ENCODE measurements at regions not wholly inside any gene's neighbourhood (a gene's known extent, or its start where the extent isn't known, plus 50 kb on each side); places are given as distances from the start of the nearest gene placed in this dataset.
A peak's percentile ranks its signal among the peaks of the same experiment; 100 is the strongest.

DNA sequence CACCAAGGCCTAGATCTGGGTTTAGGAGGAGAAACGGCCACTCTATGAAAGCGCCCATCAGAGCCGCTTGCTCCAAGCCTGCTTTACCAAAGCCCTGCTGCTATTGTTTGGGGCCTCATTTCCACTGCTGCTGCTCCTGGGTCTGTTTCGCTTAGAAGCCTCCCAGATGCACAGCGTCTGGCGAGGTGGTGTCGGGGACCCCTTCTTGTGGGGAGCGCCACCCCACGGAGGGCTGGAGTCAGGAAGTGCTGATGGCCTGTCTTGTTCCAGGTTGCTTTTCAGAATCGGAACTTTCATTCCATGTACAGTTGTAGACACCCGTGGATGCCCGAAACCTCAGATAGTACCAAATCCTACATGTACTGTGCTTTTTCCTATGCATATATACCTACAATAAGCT, 204.9 kb upstream of the TWIST2 start:
- TF ChIP-seq, protein P1, sequence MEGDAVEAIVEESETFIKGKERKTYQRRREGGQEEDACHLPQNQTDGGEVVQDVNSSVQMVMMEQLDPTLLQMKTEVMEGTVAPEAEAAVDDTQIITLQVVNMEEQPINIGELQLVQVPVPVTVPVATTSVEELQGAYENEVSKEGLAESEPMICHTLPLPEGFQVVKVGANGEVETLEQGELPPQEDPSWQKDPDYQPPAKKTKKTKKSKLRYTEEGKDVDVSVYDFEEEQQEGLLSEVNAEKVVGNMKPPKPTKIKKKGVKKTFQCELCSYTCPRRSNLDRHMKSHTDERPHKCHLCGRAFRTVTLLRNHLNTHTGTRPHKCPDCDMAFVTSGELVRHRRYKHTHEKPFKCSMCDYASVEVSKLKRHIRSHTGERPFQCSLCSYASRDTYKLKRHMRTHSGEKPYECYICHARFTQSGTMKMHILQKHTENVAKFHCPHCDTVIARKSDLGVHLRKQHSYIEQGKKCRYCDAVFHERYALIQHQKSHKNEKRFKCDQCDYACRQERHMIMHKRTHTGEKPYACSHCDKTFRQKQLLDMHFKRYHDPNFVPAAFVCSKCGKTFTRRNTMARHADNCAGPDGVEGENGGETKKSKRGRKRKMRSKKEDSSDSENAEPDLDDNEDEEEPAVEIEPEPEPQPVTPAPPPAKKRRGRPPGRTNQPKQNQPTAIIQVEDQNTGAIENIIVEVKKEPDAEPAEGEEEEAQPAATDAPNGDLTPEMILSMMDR (IDR thresholded peaks at IDR 0.05 in 4 of 5, conservative IDR thresholded peaks at IDR 0.05 in 1 of 5) = no peak
- TF ChIP-seq POLR2A (IDR thresholded peaks at IDR 0.05) = no peak
- in situ Hi-C loops (cut with MboI; ENCODE audit: low sequenced_read_pairs in 4 of 4) (no loop called here), intact Hi-C loops (cut with DNase I; ENCODE audit: low total_unique reads) (no loop called here)
- Histone ChIP-seq H3K4me1 (no peaks in the 10 kb centered on the region), H3K9me3 (no peaks in the 10 kb centered on the region), H3K4me3 (no peak overlapping the region), H3K27ac (no peak overlapping the region), H3K27me3 (peaks cover 0 to 9% (median 0%) of the 10 kb centered on the region in 3 donors), H3K36me3 (no peaks in the 10 kb centered on the region)
- DNase-seq (no peak), ATAC-seq (no peak)

DNA sequence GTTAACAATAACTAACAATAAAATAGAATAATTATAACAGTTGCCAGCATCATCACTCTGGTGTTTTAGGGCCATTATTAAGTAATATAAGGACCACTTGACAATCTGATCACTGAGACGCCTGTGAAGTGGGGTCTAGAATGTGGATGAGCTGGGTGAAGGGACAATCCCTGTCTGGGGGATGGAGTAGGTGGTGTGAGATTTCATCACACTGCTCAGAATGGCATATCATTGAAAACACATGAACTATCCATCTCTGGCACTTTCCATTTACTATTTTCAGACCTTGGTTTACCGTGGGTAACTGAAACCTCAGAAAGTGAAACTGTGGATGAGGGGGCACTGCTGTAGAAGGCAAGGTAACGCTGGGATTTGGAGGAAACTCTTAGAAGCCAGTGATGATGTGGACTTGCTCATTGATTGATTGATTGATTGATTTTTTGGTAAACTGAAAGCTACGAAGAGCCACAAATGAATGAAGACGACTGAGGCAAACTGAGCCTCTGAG, 204.4 kb upstream of the TWIST2 start:
- no peak for DNase-seq
- Histone ChIP-seq H3K4me3 (no peak overlapping the region), H3K27ac (peak overlapping the region in 1 of 4 donors; percentile 50), H3K27me3 (peaks cover 0 to 5% (median 0%) of the 10 kb centered on the region in 3 donors), H3K36me3 (no peaks in the 10 kb centered on the region), H3K4me1 (no peaks in the 10 kb centered on the region), H3K9me3 (no peaks in the 10 kb centered on the region)
- intact Hi-C loops (cut with DNase I; ENCODE audit: low total_unique reads) (no loop called here), in situ Hi-C loops (cut with MboI; ENCODE audit: low sequenced_read_pairs in 4 of 4) (no loop called here)
- no peak for TF ChIP-seq POLR2A (IDR thresholded peaks at IDR 0.05)
- TF ChIP-seq, protein P1 (IDR thresholded peaks at IDR 0.05 in 4 of 5, conservative IDR thresholded peaks at IDR 0.05 in 1 of 5) = no peak
- ATAC-seq = no peak

DNA sequence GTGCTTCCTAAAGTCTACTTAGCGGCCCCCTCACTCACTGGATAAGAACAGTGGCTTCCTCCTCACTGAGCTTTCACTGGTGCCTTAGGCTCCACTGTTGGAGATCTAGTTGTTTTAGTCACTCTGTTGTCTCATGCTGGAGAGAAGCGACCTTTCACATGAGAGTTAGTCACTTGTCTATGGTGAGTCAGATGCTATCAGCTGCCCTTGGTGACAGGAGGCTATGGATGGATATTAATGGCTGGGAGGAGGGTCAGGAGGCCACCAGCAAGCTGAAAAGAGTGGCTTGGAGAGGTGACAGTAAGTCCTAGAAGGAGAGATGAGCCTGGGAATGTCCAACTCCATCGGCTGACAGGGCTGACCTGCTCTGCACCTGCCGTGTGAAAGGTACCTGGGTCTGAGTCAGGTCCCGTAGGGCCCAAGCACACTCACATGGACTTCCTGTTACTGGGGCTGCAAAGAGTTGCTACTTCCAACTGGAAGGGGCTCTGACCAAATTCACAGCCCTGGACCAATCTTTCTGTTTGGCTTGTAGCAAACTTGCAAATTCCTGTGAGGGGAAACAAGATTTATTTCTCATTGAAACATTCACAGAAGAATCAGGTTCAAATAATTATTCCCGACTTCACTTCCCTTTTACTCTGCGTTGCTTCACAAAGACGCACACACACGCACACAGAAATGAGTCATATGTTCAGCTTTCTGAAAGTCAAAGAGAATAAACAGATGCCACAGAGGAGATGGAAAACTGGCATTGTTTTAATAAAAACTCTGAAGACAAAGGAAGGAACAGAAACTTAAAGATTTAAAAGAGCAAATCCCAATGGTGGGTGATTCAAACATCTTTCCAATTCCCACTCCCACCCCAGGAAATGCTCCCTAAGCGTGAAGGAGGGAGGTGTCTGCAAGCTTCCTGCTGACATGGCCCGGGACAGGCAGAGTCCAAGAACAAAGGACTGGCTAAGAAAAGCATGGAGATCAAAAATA, 203.5 kb upstream of the TWIST2 start:
- intact Hi-C loops (cut with DNase I; ENCODE audit: low total_unique reads) (no loop called here), in situ Hi-C loops (cut with MboI; ENCODE audit: low sequenced_read_pairs in 4 of 4) (no loop called here)
- ATAC-seq (peak; percentile 79 to 84), DNase-seq (peak in 1 of 2 donors; percentile 15)
- Histone ChIP-seq H3K27ac (peak overlapping the region in 2 of 4 donors; percentile 22 to 50), H3K4me1 (no peaks in the 10 kb centered on the region), H3K36me3 (no peaks in the 10 kb centered on the region), H3K27me3 (peaks cover 0 to 5% (median 0%) of the 10 kb centered on the region in 3 donors), H3K4me3 (no peak overlapping the region), H3K9me3 (no peaks in the 10 kb centered on the region)
- no peak for TF ChIP-seq POLR2A (IDR thresholded peaks at IDR 0.05)
- TF ChIP-seq, protein P1 (IDR thresholded peaks at IDR 0.05 in 4 of 5, conservative IDR thresholded peaks at IDR 0.05 in 1 of 5) = no peak

DNA sequence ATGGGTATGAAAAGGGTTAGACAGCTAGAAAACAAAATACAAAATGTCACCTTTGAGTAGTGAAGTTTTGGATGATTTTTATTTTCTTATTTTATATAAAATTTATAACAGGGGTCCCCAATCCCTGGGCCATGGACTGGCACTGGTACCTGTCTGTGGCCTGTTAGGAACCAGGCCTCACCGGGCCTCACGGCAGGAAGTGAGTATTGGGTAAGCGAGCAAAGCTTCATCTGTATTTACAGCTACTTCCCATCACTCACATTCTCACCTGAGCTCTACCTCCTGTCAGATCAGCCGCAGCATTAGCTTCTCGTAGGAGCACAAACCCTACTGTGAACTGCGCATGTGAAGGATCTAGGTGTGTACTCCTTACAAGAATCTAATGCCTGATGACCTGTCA, 202.8 kb upstream of the TWIST2 start:
- no peak overlapping the region for H3K27ac ChIP-seq
- ATAC-seq (no peak), DNase-seq (no peak)
- no peaks in the 10 kb centered on the region for H3K36me3 ChIP-seq
- TF ChIP-seq, protein P1 (IDR thresholded peaks at IDR 0.05 in 4 of 5, conservative IDR thresholded peaks at IDR 0.05 in 1 of 5) = no peak
- TF ChIP-seq POLR2A (IDR thresholded peaks at IDR 0.05) = no peak
- H3K27me3 ChIP-seq = peaks cover 0 to 4% (median 0%) of the 10 kb centered on the region in 3 donors
- in situ Hi-C loops (cut with MboI; ENCODE audit: low sequenced_read_pairs in 4 of 4) = no loop called here
- H3K9me3 ChIP-seq = no peaks in the 10 kb centered on the region
- H3K4me3 ChIP-seq = no peak overlapping the region
- no peaks in the 10 kb centered on the region for H3K4me1 ChIP-seq
- intact Hi-C loops (cut with DNase I; ENCODE audit: low total_unique reads) = no loop called here
